ENCODE measurements at regions not wholly inside any gene's neighbourhood (a gene's known extent, or its start where the extent isn't known, plus 50 kb on each side); places are given as distances from the start of the nearest gene placed in this dataset.

- WGBS, 2 donors: 66 to 73% methylated on average over 5 of the region's 5 CpGs
- no peak overlapping the region for H3K27ac ChIP-seq
- no peaks in the 10 kb centered on the region for H3K36me3 ChIP-seq
- peaks cover 0 to 16% (median 8%) of the 10 kb centered on the region in 4 donors for H3K4me1 ChIP-seq
- TF ChIP-seq POLR2A (IDR thresholded peaks at IDR 0.05) (no peak), EP300 (IDR thresholded peaks at IDR 0.05) (no peak), CTCF (IDR thresholded peaks at IDR 0.05) (no peak)
- H3K27me3 ChIP-seq: no peaks in the 10 kb centered on the region
- H3K9me3 ChIP-seq: no peaks in the 10 kb centered on the region
- no peak overlapping the region for H3K4me3 ChIP-seq
- no peak for DNase-seq (ENCODE audit: low spot score in 2 of 2)
These were observed 244.7 kb upstream of the FGGY start for GRCh38 chr1:59052166-59052590.

GRCh38 chr1:59054172-59054571 lies 242.7 kb upstream of the FGGY start:
- Histone ChIP-seq H3K27me3 (no peaks in the 10 kb centered on the region), H3K9me3 (no peaks in the 10 kb centered on the region), H3K36me3 (no peaks in the 10 kb centered on the region), H3K27ac (no peak overlapping the region), H3K4me3 (no peak overlapping the region), H3K4me1 (peaks cover 0 to 34% (median 13%) of the 10 kb centered on the region in 4 donors)
- WGBS, 2 donors: 88 to 95% methylated on average over 1 of the region's 1 CpG
- no peak for DNase-seq (ENCODE audit: low spot score in 2 of 2)
- TF ChIP-seq POLR2A (IDR thresholded peaks at IDR 0.05) (no peak), EP300 (IDR thresholded peaks at IDR 0.05) (no peak), CTCF (IDR thresholded peaks at IDR 0.05) (no peak)

DNA sequence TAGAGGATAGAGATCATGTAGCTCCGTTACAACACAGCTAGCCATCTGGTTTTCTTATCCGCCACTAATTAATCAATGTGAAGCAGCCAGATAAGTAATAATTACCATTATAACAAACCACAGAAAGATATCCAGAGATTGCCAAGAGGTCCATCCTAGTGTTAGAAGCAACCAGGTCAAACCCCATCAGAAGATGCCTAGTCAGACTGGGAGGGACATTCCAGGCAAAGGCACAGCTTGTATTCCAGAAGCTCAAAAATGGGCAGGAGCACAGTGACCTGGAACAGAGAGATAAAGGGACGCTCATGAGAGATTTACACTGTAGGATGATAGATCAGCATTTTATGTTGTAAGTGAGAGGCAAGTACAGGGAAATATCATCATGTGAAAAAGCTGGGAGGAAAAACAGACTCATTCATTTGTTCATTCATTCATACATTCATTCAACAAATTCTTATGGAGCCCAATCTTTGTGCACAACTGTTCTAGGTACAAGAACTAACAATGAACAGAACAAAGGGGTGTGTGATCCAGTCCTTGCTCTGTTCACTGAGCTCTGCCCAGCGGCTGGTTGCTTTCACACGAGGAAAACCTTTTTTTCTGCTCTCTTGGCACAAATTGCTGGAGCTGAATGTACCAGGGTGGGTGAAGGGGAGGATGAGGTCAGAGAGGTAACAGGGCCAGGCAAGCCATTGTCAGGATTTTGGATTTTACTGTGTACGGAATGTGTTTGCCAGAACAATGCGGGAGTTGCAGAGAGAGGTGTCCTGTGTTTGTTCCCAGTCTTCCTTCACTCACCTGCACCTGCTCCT lies 240.8 kb upstream of the FGGY start:
- no peak for DNase-seq (ENCODE audit: low spot score in 2 of 2)
- no peak overlapping the region for H3K4me3 ChIP-seq
- H3K4me1 ChIP-seq: peaks cover 0 to 34% (median 13%) of the 10 kb centered on the region in 4 donors
- no peaks in the 10 kb centered on the region for H3K27me3 ChIP-seq
- WGBS, 2 donors: 64 to 70% methylated on average over 7 of the region's 7 CpGs
- no peak for TF ChIP-seq CTCF (IDR thresholded peaks at IDR 0.05)
- TF ChIP-seq EP300 (IDR thresholded peaks at IDR 0.05): peak in 1 of 2 donors; percentile 56
- H3K27ac ChIP-seq: peak overlapping the region in 3 of 4 donors; percentile 60 to 84 (median 81)
- H3K36me3 ChIP-seq: no peaks in the 10 kb centered on the region
- H3K9me3 ChIP-seq: no peaks in the 10 kb centered on the region

- Histone ChIP-seq H3K4me1 (peaks cover 0 to 40% (median 15%) of the 10 kb centered on the region in 4 donors), H3K27ac (peak overlapping the region in 3 of 4 donors; percentile 60 to 84 (median 81)), H3K27me3 (no peaks in the 10 kb centered on the region), H3K36me3 (no peaks in the 10 kb centered on the region), H3K9me3 (no peaks in the 10 kb centered on the region), H3K4me3 (no peak overlapping the region)
- WGBS, 2 donors: 41 to 46% methylated on average over 6 of the region's 6 CpGs
- TF ChIP-seq POLR2A (IDR thresholded peaks at IDR 0.05): peak in 1 of 2 donors; percentile 12
- TF ChIP-seq CTCF (IDR thresholded peaks at IDR 0.05): no peak
- peak; percentile 87 to 98 for TF ChIP-seq EP300 (IDR thresholded peaks at IDR 0.05)
- peak; percentile 55 to 84 for DNase-seq (ENCODE audit: low spot score in 2 of 2)
These were observed 239.6 kb upstream of the FGGY start for GRCh38 chr1:59057211-59057694.

DNA sequence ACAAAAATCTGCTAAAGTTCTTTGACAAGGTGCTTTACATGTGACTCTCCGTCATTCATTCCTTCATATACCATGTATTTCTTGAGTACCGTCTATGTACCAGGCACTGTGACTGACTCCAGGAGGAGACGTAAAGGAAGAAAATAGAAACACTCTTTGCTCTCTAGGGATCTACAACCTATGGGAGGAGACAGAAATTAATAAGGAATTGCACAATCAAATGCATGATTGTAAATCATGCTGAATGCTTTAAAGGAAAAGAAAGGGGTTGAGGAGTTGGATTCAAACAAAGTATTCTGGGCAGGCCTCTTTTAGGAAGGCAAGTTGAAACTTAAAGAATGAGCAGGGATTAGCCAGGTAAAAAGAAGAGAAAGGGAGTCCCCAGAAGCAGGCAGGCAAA lies 239.1 kb upstream of the FGGY start:
- Histone ChIP-seq H3K27ac (peak overlapping the region in 3 of 4 donors; percentile 60 to 84 (median 70)), H3K27me3 (no peaks in the 10 kb centered on the region), H3K4me3 (no peak overlapping the region), H3K9me3 (no peaks in the 10 kb centered on the region), H3K36me3 (no peaks in the 10 kb centered on the region), H3K4me1 (peaks cover 0 to 46% (median 16%) of the 10 kb centered on the region in 4 donors)
- TF ChIP-seq EP300 (IDR thresholded peaks at IDR 0.05): no peak
- no peak for TF ChIP-seq POLR2A (IDR thresholded peaks at IDR 0.05)
- TF ChIP-seq CTCF (IDR thresholded peaks at IDR 0.05): no peak
- 78 to 87% methylated on average over 3 of the region's 3 CpGs for WGBS, 2 donors
- DNase-seq (ENCODE audit: low spot score in 2 of 2): no peak

Data from tibial nerve (tissue), 4 donors.